GM19372 (cell line): ENCODE measurements at regions not wholly inside any gene's neighbourhood (a gene's known extent, or its start where the extent isn't known, plus 50 kb on each side); places are given as distances from the start of the nearest gene placed in this dataset.

Experiments used
- ATAC-seq: cut with Tn5 transposase; IDR thresholded peaks from one replicate; pipeline ENCODE4 v1.9.1; 2021; ENCODE audit warnings: mild to moderate bottlenecking, low read depth, moderate library complexity; ENCODE audit not compliant: unreplicated experiment

- ATAC-seq, result no peak
Observed at GRCh38 chr2:129864719-129865118, 114.7 kb upstream of the RAB6C start.

GRCh38 chr2:129865976-129866375 lies 113.5 kb upstream of the RAB6C start:
- ATAC-seq, result no peak

GRCh38 chr2:129866391-129866790 lies 113.1 kb upstream of the RAB6C start:
- ATAC-seq, result no peak

GRCh38 chr2:129868151-129868550 lies 111.3 kb upstream of the RAB6C start:
- no peak for ATAC-seq

- ATAC-seq, result no peak
Observed at GRCh38 chr2:129870685-129871241, 108.7 kb upstream of the RAB6C start.

GRCh38 chr2:129872446-129872845 lies 107.0 kb upstream of the RAB6C start:
- no peak for ATAC-seq

- ATAC-seq, result no peak
Observed at GRCh38 chr2:129876541-129876940, 102.9 kb upstream of the RAB6C start.

- ATAC-seq, result peak; percentile 82
Observed at GRCh38 chr2:129877289-129877741, 102.2 kb upstream of the RAB6C start.

GRCh38 chr2:129877795-129878775 lies 101.4 kb upstream of the RAB6C start:
- ATAC-seq, result peak; percentile 12

GRCh38 chr2:129879614-129880180 lies 99.8 kb upstream of the RAB6C start:
- ATAC-seq, result no peak

GRCh38 chr2:129880309-129880708 lies 99.2 kb upstream of the RAB6C start:
- no peak for ATAC-seq

- no peak for ATAC-seq
Observed at GRCh38 chr2:129880971-129881370, 98.5 kb upstream of the RAB6C start.

- ATAC-seq, result no peak
Observed at GRCh38 chr2:129881786-129882396, 97.6 kb upstream of the RAB6C start.

- no peak for ATAC-seq
Observed at GRCh38 chr2:129882476-129882875, 97.0 kb upstream of the RAB6C start.

GRCh38 chr2:129883121-129883520 lies 96.3 kb upstream of the RAB6C start:
- no peak for ATAC-seq

- no peak for ATAC-seq
Observed at GRCh38 chr2:129884221-129884786, 95.2 kb upstream of the RAB6C start.

GRCh38 chr2:129885735-129886134 lies 93.7 kb upstream of the RAB6C start:
- no peak for ATAC-seq

GRCh38 chr2:129887688-129888266 lies 91.7 kb upstream of the RAB6C start:
- no peak for ATAC-seq

GRCh38 chr2:129888461-129888860 lies 91.0 kb upstream of the RAB6C start:
- no peak for ATAC-seq

- no peak for ATAC-seq
Observed at GRCh38 chr2:129888896-129889295, 90.6 kb upstream of the RAB6C start.
